WTC11 (cell line): ENCODE measurements at regions not wholly inside any gene's neighbourhood (a gene's known extent, or its start where the extent isn't known, plus 50 kb on each side); places are given as distances from the start of the nearest gene placed in this dataset.
"Not testable (repeated sequence)": the region's sequence is repeated elsewhere in the genome, so short reads cannot be mapped to it uniquely, and the experiment has no call there.

Experiments
- ATAC-seq: fragments of 200-7000 bp; cut with Tn5 transposase; 2 replicates; pipeline ENCODE4 v1.10.0; 2021; ENCODE audit warnings: mild to moderate bottlenecking, moderate library complexity
- CTCF ChIA-PET: fragments of 300-600 bp; sonication (Branson Sonifier 250); formaldehyde crosslinking; loops from one replicate; lab custom pipeline; 2021; ENCODE audit warnings: antibody characterized with exemption; lab: Charles Lee
- POLR2A ChIA-PET: fragments of 350-600 bp; sonication (Branson Sonifier 250); formaldehyde crosslinking; loops from one replicate; lab custom pipeline; 2021; ENCODE audit warnings: antibody characterized with exemption; lab: Charles Lee
- DNase-seq: peaks from one replicate; pipeline ENCODE4 v3.0.0; 2021; ENCODE audit warnings: low spot score
- H3K27ac Mint-ChIP-seq: 2 replicates; pipeline ENCODE4 v1.8.0; 2021; ENCODE audit warnings: mixed read lengths
- H3K27me3 Mint-ChIP-seq: 2 replicates; pipeline ENCODE4 v1.8.0; 2021; ENCODE audit warnings: low read depth, mild to moderate bottlenecking, moderate library complexity, mixed read lengths
- H3K36me3 Mint-ChIP-seq: 2 replicates; pipeline ENCODE4 v1.8.0; 2021; ENCODE audit warnings: mixed read lengths
- H3K4me1 Mint-ChIP-seq: 2 replicates; pipeline ENCODE4 v1.8.0; 2022; ENCODE audit warnings: mixed read lengths
- H3K4me3 Mint-ChIP-seq: 2 replicates; pipeline ENCODE4 v1.8.0; 2021; ENCODE audit warnings: mild to moderate bottlenecking, moderate library complexity, mixed read lengths
- H3K9me3 Mint-ChIP-seq: 2 replicates; pipeline ENCODE4 v1.8.0; 2021; ENCODE audit warnings: mixed read lengths
- ATF3 ChIP-seq: sonication (generic); formaldehyde crosslinking; conservative IDR thresholded peaks from 2 replicates; pipeline ENCODE4 v1.8.1; 2022; ENCODE audit warnings: mild to moderate bottlenecking, missing genetic modification reagents
- FOXJ3 ChIP-seq: sonication (generic); formaldehyde crosslinking; IDR thresholded peaks from 2 replicates; pipeline ENCODE4 v1.9.0; 2021; ENCODE audit warnings: missing genetic modification reagents, mild to moderate bottlenecking, borderline replicate concordance
- HMGA2 ChIP-seq: fragments of 250-450 bp; sonication (Bioruptor Pico); IDR thresholded peaks from 2 replicates; pipeline ENCODE4 v1.4.0; 2021; ENCODE audit warnings: mild to moderate bottlenecking, moderate library complexity
- IRF2 ChIP-seq: sonication (generic); formaldehyde crosslinking; IDR thresholded peaks from 2 replicates; pipeline ENCODE4 v1.8.0; 2022; ENCODE audit warnings: low read depth, missing genetic modification reagents, borderline replicate concordance
- JAZF1 ChIP-seq: fragments of 250-450 bp; sonication (Bioruptor Pico); IDR thresholded peaks from 2 replicates; pipeline ENCODE4 v1.9.0; 2021; ENCODE audit warnings: moderate library complexity, mild to moderate bottlenecking, inconsistent platforms
- KAT7 ChIP-seq: sonication (generic); formaldehyde crosslinking; IDR thresholded peaks from 2 replicates; pipeline ENCODE4 v1.8.1; 2023; ENCODE audit warnings: missing genetic modification reagents, mild to moderate bottlenecking, borderline replicate concordance
- MAX ChIP-seq: sonication (generic); formaldehyde crosslinking; IDR thresholded peaks from 2 replicates; pipeline ENCODE4 v1.8.0; 2022; ENCODE audit warnings: mild to moderate bottlenecking, missing genetic modification reagents
- MXD4 ChIP-seq: fragments of 250-450 bp; sonication (Bioruptor Pico); IDR thresholded peaks from 2 replicates; pipeline ENCODE4 v1.8.0; 2021; ENCODE audit warnings: mild to moderate bottlenecking, moderate library complexity, borderline replicate concordance
- NFYB ChIP-seq: sonication (generic); formaldehyde crosslinking; conservative IDR thresholded peaks from 2 replicates; pipeline ENCODE4 v1.8.0; 2022; ENCODE audit warnings: low read depth, missing genetic modification reagents
- NR3C1 ChIP-seq: sonication (generic); formaldehyde crosslinking; conservative IDR thresholded peaks from 2 replicates; pipeline ENCODE4 v1.8.1; 2023; ENCODE audit warnings: low read depth, mild to moderate bottlenecking, missing genetic modification reagents
- RORB ChIP-seq: fragments of 250-450 bp; sonication (Bioruptor Pico); IDR thresholded peaks from 2 replicates; pipeline ENCODE4 v1.9.0; 2021; ENCODE audit warnings: mild to moderate bottlenecking
- SP1 ChIP-seq: sonication (generic); formaldehyde crosslinking; conservative IDR thresholded peaks from 2 replicates; pipeline ENCODE4 v1.8.1; 2022; ENCODE audit warnings: missing genetic modification reagents
- ZNF232 ChIP-seq: sonication (generic); formaldehyde crosslinking; IDR thresholded peaks from 2 replicates; pipeline ENCODE4 v1.8.0; 2022; ENCODE audit warnings: mild to moderate bottlenecking, missing genetic modification reagents
- ZNF671 ChIP-seq: fragments of 250-450 bp; sonication (Bioruptor Pico); IDR thresholded peaks from 2 replicates; pipeline ENCODE4 v1.8.0; 2021; ENCODE audit warnings: mild to moderate bottlenecking
- TF ChIP-seq, protein P1 (sequence below): sonication (generic); formaldehyde crosslinking; IDR thresholded peaks from 2 replicates; pipeline ENCODE4 v1.8.0; 2023; ENCODE audit warnings: mild to moderate bottlenecking, missing genetic modification reagents
- TF ChIP-seq, protein P2 (sequence below): sonication (generic); formaldehyde crosslinking; IDR thresholded peaks from 2 replicates; pipeline ENCODE4 v1.8.1; 2022; ENCODE audit warnings: missing genetic modification reagents, borderline replicate concordance

DNA sequence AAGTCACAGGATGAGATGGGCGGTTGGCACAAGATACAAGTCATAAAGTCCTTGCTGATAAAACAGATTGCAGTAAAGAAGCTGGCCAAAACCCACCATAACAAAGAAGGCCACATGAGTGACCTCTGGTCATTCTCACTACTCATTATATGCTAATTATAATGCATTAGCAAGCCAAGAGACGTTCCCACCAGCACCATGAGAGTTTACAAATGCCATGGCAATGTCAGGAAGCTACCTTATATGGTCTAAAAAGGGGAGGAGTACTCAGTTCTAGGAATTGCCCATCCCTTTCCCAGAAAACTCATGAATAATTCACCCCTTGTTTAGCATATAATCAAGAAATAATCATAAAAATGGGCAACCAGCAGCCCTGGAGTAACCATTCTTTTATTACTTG lies 74.9 kb upstream of the APP start (continued):
- TF ChIP-seq, protein P1, sequence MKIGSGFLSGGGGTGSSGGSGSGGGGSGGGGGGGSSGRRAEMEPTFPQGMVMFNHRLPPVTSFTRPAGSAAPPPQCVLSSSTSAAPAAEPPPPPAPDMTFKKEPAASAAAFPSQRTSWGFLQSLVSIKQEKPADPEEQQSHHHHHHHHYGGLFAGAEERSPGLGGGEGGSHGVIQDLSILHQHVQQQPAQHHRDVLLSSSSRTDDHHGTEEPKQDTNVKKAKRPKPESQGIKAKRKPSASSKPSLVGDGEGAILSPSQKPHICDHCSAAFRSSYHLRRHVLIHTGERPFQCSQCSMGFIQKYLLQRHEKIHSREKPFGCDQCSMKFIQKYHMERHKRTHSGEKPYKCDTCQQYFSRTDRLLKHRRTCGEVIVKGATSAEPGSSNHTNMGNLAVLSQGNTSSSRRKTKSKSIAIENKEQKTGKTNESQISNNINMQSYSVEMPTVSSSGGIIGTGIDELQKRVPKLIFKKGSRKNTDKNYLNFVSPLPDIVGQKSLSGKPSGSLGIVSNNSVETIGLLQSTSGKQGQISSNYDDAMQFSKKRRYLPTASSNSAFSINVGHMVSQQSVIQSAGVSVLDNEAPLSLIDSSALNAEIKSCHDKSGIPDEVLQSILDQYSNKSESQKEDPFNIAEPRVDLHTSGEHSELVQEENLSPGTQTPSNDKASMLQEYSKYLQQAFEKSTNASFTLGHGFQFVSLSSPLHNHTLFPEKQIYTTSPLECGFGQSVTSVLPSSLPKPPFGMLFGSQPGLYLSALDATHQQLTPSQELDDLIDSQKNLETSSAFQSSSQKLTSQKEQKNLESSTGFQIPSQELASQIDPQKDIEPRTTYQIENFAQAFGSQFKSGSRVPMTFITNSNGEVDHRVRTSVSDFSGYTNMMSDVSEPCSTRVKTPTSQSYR (CRISPR knock-in tag) = no peak

DNA sequence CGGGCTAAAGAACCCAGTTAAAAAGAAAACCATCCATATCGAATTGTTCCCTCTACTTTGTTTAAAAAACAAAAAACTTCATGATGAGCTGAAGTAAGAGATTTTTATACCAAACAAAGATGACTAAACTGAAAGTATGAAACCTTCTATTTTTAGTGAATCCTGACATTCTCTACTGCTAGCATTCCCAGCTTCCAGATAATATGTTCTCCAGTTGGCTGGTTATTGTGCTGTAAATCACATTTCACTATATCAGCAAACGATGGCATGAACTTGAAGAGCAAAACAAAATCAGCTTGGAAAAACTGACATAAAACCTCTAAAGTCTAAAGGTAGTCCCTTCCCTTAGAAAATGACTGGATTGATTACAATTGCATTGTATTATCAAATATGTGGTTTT lies 68.1 kb upstream of the APP start:
- TF ChIP-seq, protein P2, sequence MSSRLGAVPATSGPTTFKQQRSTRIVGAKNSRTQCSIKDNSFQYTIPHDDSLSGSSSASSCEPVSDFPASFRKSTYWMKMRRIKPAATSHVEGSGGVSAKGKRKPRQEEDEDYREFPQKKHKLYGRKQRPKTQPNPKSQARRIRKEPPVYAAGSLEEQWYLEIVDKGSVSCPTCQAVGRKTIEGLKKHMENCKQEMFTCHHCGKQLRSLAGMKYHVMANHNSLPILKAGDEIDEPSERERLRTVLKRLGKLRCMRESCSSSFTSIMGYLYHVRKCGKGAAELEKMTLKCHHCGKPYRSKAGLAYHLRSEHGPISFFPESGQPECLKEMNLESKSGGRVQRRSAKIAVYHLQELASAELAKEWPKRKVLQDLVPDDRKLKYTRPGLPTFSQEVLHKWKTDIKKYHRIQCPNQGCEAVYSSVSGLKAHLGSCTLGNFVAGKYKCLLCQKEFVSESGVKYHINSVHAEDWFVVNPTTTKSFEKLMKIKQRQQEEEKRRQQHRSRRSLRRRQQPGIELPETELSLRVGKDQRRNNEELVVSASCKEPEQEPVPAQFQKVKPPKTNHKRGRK (CRISPR knock-in tag) = no peak
- ChIA-PET POLR2A (no interaction called here), CTCF (interaction anchor here (0.6 to 1.4 kb wide), 2 partner anchors 11 to 83 kb away, joined by 3 read pairs; no protein-coding TSS in a partner anchor)
- no peaks in the 10 kb centered on the region; the same call in 1 of the 2 replicates for H3K27me3 Mint-ChIP-seq
- peaks cover 22% of the 10 kb centered on the region for H3K9me3 Mint-ChIP-seq
- peaks cover 25% of the 10 kb centered on the region for H3K4me1 Mint-ChIP-seq
- peaks cover 14% of the 10 kb centered on the region for H3K36me3 Mint-ChIP-seq
- DNase-seq = no peak
- H3K4me3 Mint-ChIP-seq = no peak overlapping the region
- H3K27ac Mint-ChIP-seq = no peak overlapping the region
- no peak for ATAC-seq

GRCh38 chr21:26236281-26236680 lies 65.7 kb upstream of the APP start:
- ChIA-PET CTCF (no interaction called here), POLR2A (interaction anchor here (0.6 kb wide), 1 partner anchor 381 kb away, joined by 3 read pairs; no protein-coding TSS in a partner anchor)
- Mint-ChIP-seq H3K36me3 (peaks cover 37% of the 10 kb centered on the region), H3K9me3 (peaks cover 43% of the 10 kb centered on the region), H3K4me1 (peaks cover 13% of the 10 kb centered on the region), H3K27me3 (peaks cover 7% of the 10 kb centered on the region), H3K27ac (no peak overlapping the region), H3K4me3 (no peak overlapping the region)
- no peak for DNase-seq
- no peak for ATAC-seq
- TF ChIP-seq HMGA2 (CRISPR knock-in tag) (no peak), MXD4 (no peak)

- peaks cover 11% of the 10 kb centered on the region for H3K4me1 Mint-ChIP-seq
- H3K4me3 Mint-ChIP-seq, DNase-seq, H3K27me3 Mint-ChIP-seq, CTCF ChIA-PET, POLR2A ChIA-PET, H3K27ac Mint-ChIP-seq, ATAC-seq: not testable (repeated sequence)
- peaks cover 37% of the 10 kb centered on the region for H3K36me3 Mint-ChIP-seq
- peaks cover 39% of the 10 kb centered on the region for H3K9me3 Mint-ChIP-seq
These were observed 62.7 kb upstream of the APP start for GRCh38 chr21:26233297-26233696.

- POLR2A ChIA-PET, H3K27ac Mint-ChIP-seq, CTCF ChIA-PET, DNase-seq, ATAC-seq, H3K4me3 Mint-ChIP-seq, H3K27me3 Mint-ChIP-seq: not testable (repeated sequence)
- peaks cover 11% of the 10 kb centered on the region for H3K4me1 Mint-ChIP-seq
- H3K9me3 Mint-ChIP-seq = peaks cover 34% of the 10 kb centered on the region
- peaks cover 37% of the 10 kb centered on the region for H3K36me3 Mint-ChIP-seq
These were observed 61.9 kb upstream of the APP start for GRCh38 chr21:26232491-26232890.

DNA sequence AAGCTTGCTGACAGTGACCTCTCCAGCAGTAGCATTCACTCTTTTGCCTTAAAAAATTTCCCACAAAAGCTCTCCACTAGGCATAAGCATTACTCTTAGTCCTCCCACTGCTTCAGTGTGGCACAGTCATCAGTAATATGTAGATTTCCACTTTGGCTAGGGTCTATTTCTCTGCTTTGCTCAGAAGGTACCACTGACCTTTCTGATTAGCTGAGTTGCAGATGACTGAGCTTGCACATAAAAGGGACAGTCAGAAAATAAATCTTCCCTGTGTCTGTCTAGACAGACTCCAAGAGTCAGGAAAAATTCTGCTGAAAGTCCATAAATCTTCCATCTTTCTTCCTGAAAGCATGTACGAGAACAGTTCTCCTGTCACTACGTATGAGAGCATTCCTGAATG lies 56.6 kb upstream of the APP start:
- Mint-ChIP-seq H3K27me3 (peaks cover 1% of the 10 kb centered on the region), H3K27ac (peak overlapping the region; percentile 58; the same call in 1 of the 2 replicates), H3K36me3 (peaks cover 10% of the 10 kb centered on the region), H3K9me3 (peaks cover 10% of the 10 kb centered on the region), H3K4me3 (no peak overlapping the region), H3K4me1 (peaks cover 8% of the 10 kb centered on the region; the same call in 1 of the 2 replicates)
- POLR2A ChIA-PET = no interaction called here
- DNase-seq = no peak
- ATAC-seq = no peak
- CTCF ChIA-PET = interaction anchor here (1.1 to 1.3 kb wide), 2 partner anchors 12 to 56 kb away, joined by 3 to 5 read pairs; partner anchors contain the start of gene APP
- TF ChIP-seq MAX (CRISPR knock-in tag) (no peak), FOXJ3 (CRISPR knock-in tag) (no peak), NFYB (no peak), NR3C1 (no peak), KAT7 (CRISPR knock-in tag) (no peak), IRF2 (CRISPR knock-in tag) (no peak), RORB (CRISPR knock-in tag) (no peak), HMGA2 (CRISPR knock-in tag) (no peak), SP1 (CRISPR knock-in tag) (no peak), ZNF232 (CRISPR knock-in tag) (no peak), ATF3 (CRISPR knock-in tag) (no peak), JAZF1 (CRISPR knock-in tag) (no peak), ZNF671 (CRISPR knock-in tag) (no peak)
- TF ChIP-seq, protein P1 (CRISPR knock-in tag) = no peak
